WTC11 (cell line): ENCODE measurements at regions not wholly inside any gene's neighbourhood (a gene's known extent, or its start where the extent isn't known, plus 50 kb on each side); places are given as distances from the start of the nearest gene placed in this dataset.

ENCODE experiments used
- ATAC-seq: fragments of 200-7000 bp; cut with Tn5 transposase; 2 replicates; pipeline ENCODE4 v1.10.0; 2021; ENCODE audit warnings: mild to moderate bottlenecking, moderate library complexity
- CTCF ChIA-PET: fragments of 300-600 bp; sonication (Branson Sonifier 250); formaldehyde crosslinking; loops from one replicate; lab custom pipeline; 2021; ENCODE audit warnings: antibody characterized with exemption; lab: Charles Lee
- POLR2A ChIA-PET: fragments of 350-600 bp; sonication (Branson Sonifier 250); formaldehyde crosslinking; loops from one replicate; lab custom pipeline; 2021; ENCODE audit warnings: antibody characterized with exemption; lab: Charles Lee
- DNase-seq: peaks from one replicate; pipeline ENCODE4 v3.0.0; 2021; ENCODE audit warnings: low spot score
- H3K27ac Mint-ChIP-seq: 2 replicates; pipeline ENCODE4 v1.8.0; 2021; ENCODE audit warnings: mixed read lengths
- H3K27me3 Mint-ChIP-seq: 2 replicates; pipeline ENCODE4 v1.8.0; 2021; ENCODE audit warnings: low read depth, mild to moderate bottlenecking, moderate library complexity, mixed read lengths
- H3K36me3 Mint-ChIP-seq: 2 replicates; pipeline ENCODE4 v1.8.0; 2021; ENCODE audit warnings: mixed read lengths
- H3K4me1 Mint-ChIP-seq: 2 replicates; pipeline ENCODE4 v1.8.0; 2022; ENCODE audit warnings: mixed read lengths
- H3K4me3 Mint-ChIP-seq: 2 replicates; pipeline ENCODE4 v1.8.0; 2021; ENCODE audit warnings: mild to moderate bottlenecking, moderate library complexity, mixed read lengths
- H3K9me3 Mint-ChIP-seq: 2 replicates; pipeline ENCODE4 v1.8.0; 2021; ENCODE audit warnings: mixed read lengths
- AR ChIP-seq: fragments of 250-450 bp; sonication (Bioruptor Pico); IDR thresholded peaks from 2 replicates; pipeline ENCODE4 v1.9.0; 2021; ENCODE audit warnings: mild to moderate bottlenecking
- CREB1 ChIP-seq: sonication (generic); formaldehyde crosslinking; IDR thresholded peaks from 2 replicates; pipeline ENCODE4 v1.8.0; 2023; ENCODE audit warnings: mild to moderate bottlenecking, missing genetic modification reagents
- ELF4 ChIP-seq: sonication (generic); formaldehyde crosslinking; IDR thresholded peaks from 2 replicates; pipeline ENCODE4 v1.8.1; 2022; ENCODE audit warnings: low read depth, mild to moderate bottlenecking, moderate library complexity, missing genetic modification reagents
- GABPB1 ChIP-seq: sonication (generic); formaldehyde crosslinking; IDR thresholded peaks from 2 replicates; pipeline ENCODE4 v1.8.1; 2023; ENCODE audit warnings: mild to moderate bottlenecking, missing genetic modification reagents
- KAT7 ChIP-seq: sonication (generic); formaldehyde crosslinking; IDR thresholded peaks from 2 replicates; pipeline ENCODE4 v1.8.1; 2023; ENCODE audit warnings: missing genetic modification reagents, mild to moderate bottlenecking, borderline replicate concordance
- OVOL2 ChIP-seq: fragments of 250-450 bp; sonication (Bioruptor Pico); IDR thresholded peaks from 2 replicates; pipeline ENCODE4 v1.9.0; 2021; ENCODE audit warnings: mild to moderate bottlenecking, borderline replicate concordance
- RELA ChIP-seq: sonication (generic); formaldehyde crosslinking; IDR thresholded peaks from 2 replicates; pipeline ENCODE4 v1.8.1; 2022; ENCODE audit warnings: missing genetic modification reagents, mild to moderate bottlenecking, borderline replicate concordance
- SMAD3 ChIP-seq: sonication (generic); formaldehyde crosslinking; IDR thresholded peaks from 2 replicates; pipeline ENCODE4 v1.8.0; 2022; ENCODE audit warnings: missing genetic modification reagents, mild to moderate bottlenecking, borderline replicate concordance
- SP1 ChIP-seq: sonication (generic); formaldehyde crosslinking; conservative IDR thresholded peaks from 2 replicates; pipeline ENCODE4 v1.8.1; 2022; ENCODE audit warnings: missing genetic modification reagents
- TEAD4 ChIP-seq: sonication (generic); formaldehyde crosslinking; IDR thresholded peaks from 2 replicates; pipeline ENCODE4 v1.8.0; 2022; ENCODE audit warnings: mild to moderate bottlenecking, missing genetic modification reagents
- ZBTB21 ChIP-seq: sonication (generic); formaldehyde crosslinking; IDR thresholded peaks from 2 replicates; pipeline ENCODE4 v1.8.1; 2023; ENCODE audit warnings: mild to moderate bottlenecking, missing genetic modification reagents, borderline replicate concordance
- ZNF219 ChIP-seq: sonication (generic); formaldehyde crosslinking; IDR thresholded peaks from 2 replicates; pipeline ENCODE4 v1.8.0; 2023; ENCODE audit warnings: missing genetic modification reagents, mild to moderate bottlenecking, borderline replicate concordance
- ZNF232 ChIP-seq: sonication (generic); formaldehyde crosslinking; IDR thresholded peaks from 2 replicates; pipeline ENCODE4 v1.8.0; 2022; ENCODE audit warnings: mild to moderate bottlenecking, missing genetic modification reagents
- ZNF317 ChIP-seq: sonication (generic); formaldehyde crosslinking; IDR thresholded peaks from 2 replicates; pipeline ENCODE4 v1.8.1; 2023; ENCODE audit warnings: low read depth, mild to moderate bottlenecking, moderate library complexity, missing genetic modification reagents, borderline replicate concordance
- ZNF423 ChIP-seq: fragments of 250-450 bp; sonication (Bioruptor Pico); IDR thresholded peaks from 2 replicates; pipeline ENCODE4 v2.1.2; 2022; ENCODE audit warnings: mild to moderate bottlenecking, moderate library complexity
- ZNF512 ChIP-seq: sonication (generic); formaldehyde crosslinking; IDR thresholded peaks from 2 replicates; pipeline ENCODE4 v1.8.1; 2022; ENCODE audit warnings: missing genetic modification reagents, borderline replicate concordance
- TF ChIP-seq, protein P1 (sequence below): sonication (generic); formaldehyde crosslinking; IDR thresholded peaks from 2 replicates; pipeline ENCODE4 v1.8.0; 2022; ENCODE audit warnings: mild to moderate bottlenecking, missing genetic modification reagents
- TF ChIP-seq, protein P2 (sequence below): fragments of 250-450 bp; sonication (Bioruptor Pico); IDR thresholded peaks from 2 replicates; pipeline ENCODE4 v1.9.0; 2021; ENCODE audit warnings: mild to moderate bottlenecking
- TF ChIP-seq, protein P3 (sequence below): fragments of 200-600 bp; IDR thresholded peaks from 2 replicates; pipeline ENCODE4 v1.8.0; 2022; ENCODE audit warnings: antibody characterized with exemption
- TF ChIP-seq, protein P4 (sequence below): sonication (generic); formaldehyde crosslinking; IDR thresholded peaks from 2 replicates; pipeline ENCODE4 v1.8.1; 2022; ENCODE audit warnings: mild to moderate bottlenecking, moderate library complexity, missing genetic modification reagents
- TF ChIP-seq, protein P5 (sequence below): sonication (generic); formaldehyde crosslinking; IDR thresholded peaks from 2 replicates; pipeline ENCODE4 v1.8.0; 2022; ENCODE audit warnings: missing genetic modification reagents

DNA sequence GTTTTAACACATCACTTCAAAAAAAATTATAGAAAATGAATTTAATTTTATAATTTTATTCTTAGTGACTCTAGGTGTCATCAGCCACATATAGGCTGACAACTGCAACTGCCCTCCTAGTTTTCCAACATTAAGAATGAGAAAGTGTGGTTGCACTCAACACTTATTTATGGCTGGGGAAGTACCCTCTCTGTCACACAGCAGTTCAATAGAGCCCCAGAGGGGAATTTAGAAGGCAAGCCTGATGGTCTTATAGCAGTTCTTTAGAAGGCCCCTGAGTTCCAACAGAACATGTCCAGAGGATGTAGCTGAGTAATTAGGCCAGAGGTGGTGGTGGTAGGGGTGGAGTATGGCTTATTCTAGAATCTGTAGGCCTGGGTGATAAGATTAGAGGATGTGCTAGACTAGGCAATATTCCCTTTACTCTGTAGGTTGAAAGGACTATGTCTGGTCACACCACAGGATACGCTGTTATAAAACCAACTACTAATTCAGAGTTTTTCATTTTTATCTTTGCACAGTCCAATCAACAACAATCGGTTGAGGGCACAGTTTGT, 226.5 kb upstream of the CITED2 start:
- no peak for ATAC-seq
- POLR2A ChIA-PET: interaction anchor here (0.8 kb wide), 1 partner anchor 226 kb away, joined by 3 read pairs; the partner anchor contains the start of gene CITED2
- CTCF ChIA-PET: interaction anchor here (1.2 kb wide), 1 partner anchor 232 kb away, joined by 3 read pairs; no protein-coding TSS in a partner anchor
- no peaks in the 10 kb centered on the region for H3K36me3 Mint-ChIP-seq
- H3K27ac Mint-ChIP-seq: no peak overlapping the region
- TF ChIP-seq, protein P1, sequence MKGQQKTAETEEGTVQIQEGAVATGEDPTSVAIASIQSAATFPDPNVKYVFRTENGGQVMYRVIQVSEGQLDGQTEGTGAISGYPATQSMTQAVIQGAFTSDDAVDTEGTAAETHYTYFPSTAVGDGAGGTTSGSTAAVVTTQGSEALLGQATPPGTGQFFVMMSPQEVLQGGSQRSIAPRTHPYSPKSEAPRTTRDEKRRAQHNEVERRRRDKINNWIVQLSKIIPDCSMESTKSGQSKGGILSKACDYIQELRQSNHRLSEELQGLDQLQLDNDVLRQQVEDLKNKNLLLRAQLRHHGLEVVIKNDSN (CRISPR knock-in tag): no peak
- no peak for TF ChIP-seq GABPB1 (CRISPR knock-in tag)
- no peak for TF ChIP-seq SMAD3 (CRISPR knock-in tag)
- TF ChIP-seq OVOL2 (CRISPR knock-in tag): no peak
- TF ChIP-seq, protein P2, sequence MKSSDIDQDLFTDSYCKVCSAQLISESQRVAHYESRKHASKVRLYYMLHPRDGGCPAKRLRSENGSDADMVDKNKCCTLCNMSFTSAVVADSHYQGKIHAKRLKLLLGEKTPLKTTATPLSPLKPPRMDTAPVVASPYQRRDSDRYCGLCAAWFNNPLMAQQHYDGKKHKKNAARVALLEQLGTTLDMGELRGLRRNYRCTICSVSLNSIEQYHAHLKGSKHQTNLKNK (CRISPR knock-in tag): no peak
- TF ChIP-seq, all 79 proteins: peak for 0
- Mint-ChIP-seq H3K27me3 (no peaks in the 10 kb centered on the region), H3K9me3 (peaks cover 10% of the 10 kb centered on the region), H3K4me3 (no peak overlapping the region), H3K4me1 (peaks cover 27% of the 10 kb centered on the region)
- no peak for DNase-seq

DNA sequence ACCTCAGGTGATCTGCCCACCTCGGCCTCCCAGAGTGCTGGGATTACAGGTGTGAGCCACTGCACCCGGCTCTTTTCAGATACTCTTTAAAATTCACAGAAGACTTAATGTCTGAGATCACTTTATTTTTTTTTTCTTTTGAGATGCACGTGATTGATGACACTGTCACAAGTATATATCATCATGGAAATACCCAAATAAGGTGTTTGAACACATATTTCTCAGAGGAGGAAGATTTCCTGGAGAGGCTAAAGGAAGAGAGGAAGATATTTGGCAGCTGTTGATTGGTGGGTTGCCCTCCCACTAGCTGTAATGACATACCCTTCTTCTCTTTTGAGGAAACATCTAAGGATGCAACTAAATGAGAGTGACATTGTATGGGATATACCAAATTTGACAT, 225.9 kb upstream of the CITED2 start:
- Mint-ChIP-seq H3K9me3 (peaks cover 10% of the 10 kb centered on the region), H3K4me3 (no peak overlapping the region), H3K27me3 (no peaks in the 10 kb centered on the region), H3K4me1 (peaks cover 33% of the 10 kb centered on the region), H3K27ac (no peak overlapping the region), H3K36me3 (no peaks in the 10 kb centered on the region)
- no peak for DNase-seq
- ChIA-PET POLR2A (interaction anchor here (0.8 kb wide), 1 partner anchor 226 kb away, joined by 3 read pairs; the partner anchor contains the start of gene CITED2), CTCF (no interaction called here)
- ATAC-seq: no peak
- TF ChIP-seq ZNF512 (CRISPR knock-in tag) (no peak), ELF4 (CRISPR knock-in tag) (no peak), TEAD4 (CRISPR knock-in tag) (no peak), ZNF219 (no peak), OVOL2 (CRISPR knock-in tag) (no peak), RELA (CRISPR knock-in tag) (no peak), ZNF232 (CRISPR knock-in tag) (no peak), ZNF423 (no peak), ZBTB21 (no peak), KAT7 (no peak), SP1 (CRISPR knock-in tag) (no peak), ZNF317 (CRISPR knock-in tag) (no peak), AR (no peak), CREB1 (no peak)
- TF ChIP-seq, protein P1 (CRISPR knock-in tag): no peak
- TF ChIP-seq, protein P3, sequence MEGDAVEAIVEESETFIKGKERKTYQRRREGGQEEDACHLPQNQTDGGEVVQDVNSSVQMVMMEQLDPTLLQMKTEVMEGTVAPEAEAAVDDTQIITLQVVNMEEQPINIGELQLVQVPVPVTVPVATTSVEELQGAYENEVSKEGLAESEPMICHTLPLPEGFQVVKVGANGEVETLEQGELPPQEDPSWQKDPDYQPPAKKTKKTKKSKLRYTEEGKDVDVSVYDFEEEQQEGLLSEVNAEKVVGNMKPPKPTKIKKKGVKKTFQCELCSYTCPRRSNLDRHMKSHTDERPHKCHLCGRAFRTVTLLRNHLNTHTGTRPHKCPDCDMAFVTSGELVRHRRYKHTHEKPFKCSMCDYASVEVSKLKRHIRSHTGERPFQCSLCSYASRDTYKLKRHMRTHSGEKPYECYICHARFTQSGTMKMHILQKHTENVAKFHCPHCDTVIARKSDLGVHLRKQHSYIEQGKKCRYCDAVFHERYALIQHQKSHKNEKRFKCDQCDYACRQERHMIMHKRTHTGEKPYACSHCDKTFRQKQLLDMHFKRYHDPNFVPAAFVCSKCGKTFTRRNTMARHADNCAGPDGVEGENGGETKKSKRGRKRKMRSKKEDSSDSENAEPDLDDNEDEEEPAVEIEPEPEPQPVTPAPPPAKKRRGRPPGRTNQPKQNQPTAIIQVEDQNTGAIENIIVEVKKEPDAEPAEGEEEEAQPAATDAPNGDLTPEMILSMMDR: no peak
- TF ChIP-seq, protein P4, sequence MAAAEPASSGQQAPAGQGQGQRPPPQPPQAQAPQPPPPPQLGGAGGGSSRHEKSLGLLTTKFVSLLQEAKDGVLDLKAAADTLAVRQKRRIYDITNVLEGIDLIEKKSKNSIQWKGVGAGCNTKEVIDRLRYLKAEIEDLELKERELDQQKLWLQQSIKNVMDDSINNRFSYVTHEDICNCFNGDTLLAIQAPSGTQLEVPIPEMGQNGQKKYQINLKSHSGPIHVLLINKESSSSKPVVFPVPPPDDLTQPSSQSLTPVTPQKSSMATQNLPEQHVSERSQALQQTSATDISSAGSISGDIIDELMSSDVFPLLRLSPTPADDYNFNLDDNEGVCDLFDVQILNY (CRISPR knock-in tag): no peak
- TF ChIP-seq, protein P5, sequence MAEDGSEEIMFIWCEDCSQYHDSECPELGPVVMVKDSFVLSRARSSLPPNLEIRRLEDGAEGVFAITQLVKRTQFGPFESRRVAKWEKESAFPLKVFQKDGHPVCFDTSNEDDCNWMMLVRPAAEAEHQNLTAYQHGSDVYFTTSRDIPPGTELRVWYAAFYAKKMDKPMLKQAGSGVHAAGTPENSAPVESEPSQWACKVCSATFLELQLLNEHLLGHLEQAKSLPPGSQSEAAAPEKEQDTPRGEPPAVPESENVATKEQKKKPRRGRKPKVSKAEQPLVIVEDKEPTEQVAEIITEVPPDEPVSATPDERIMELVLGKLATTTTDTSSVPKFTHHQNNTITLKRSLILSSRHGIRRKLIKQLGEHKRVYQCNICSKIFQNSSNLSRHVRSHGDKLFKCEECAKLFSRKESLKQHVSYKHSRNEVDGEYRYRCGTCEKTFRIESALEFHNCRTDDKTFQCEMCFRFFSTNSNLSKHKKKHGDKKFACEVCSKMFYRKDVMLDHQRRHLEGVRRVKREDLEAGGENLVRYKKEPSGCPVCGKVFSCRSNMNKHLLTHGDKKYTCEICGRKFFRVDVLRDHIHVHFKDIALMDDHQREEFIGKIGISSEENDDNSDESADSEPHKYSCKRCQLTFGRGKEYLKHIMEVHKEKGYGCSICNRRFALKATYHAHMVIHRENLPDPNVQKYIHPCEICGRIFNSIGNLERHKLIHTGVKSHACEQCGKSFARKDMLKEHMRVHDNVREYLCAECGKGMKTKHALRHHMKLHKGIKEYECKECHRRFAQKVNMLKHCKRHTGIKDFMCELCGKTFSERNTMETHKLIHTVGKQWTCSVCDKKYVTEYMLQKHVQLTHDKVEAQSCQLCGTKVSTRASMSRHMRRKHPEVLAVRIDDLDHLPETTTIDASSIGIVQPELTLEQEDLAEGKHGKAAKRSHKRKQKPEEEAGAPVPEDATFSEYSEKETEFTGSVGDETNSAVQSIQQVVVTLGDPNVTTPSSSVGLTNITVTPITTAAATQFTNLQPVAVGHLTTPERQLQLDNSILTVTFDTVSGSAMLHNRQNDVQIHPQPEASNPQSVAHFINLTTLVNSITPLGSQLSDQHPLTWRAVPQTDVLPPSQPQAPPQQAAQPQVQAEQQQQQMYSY (CRISPR knock-in tag): no peak
